ENCODE measurements at regions not wholly inside any gene's neighbourhood (a gene's known extent, or its start where the extent isn't known, plus 50 kb on each side); places are given as distances from the start of the nearest gene placed in this dataset.
"Not testable (repeated sequence)": the region's sequence is repeated elsewhere in the genome, so short reads cannot be mapped to it uniquely, and the experiment has no call there.

- intact Hi-C loops (cut with DNase I) = no loop called here
- no peak for ATAC-seq
- Histone ChIP-seq H3K36me3 (ENCODE audit: insufficient read depth in 1 of 2, low read depth in 1 of 2) (no peaks in the 10 kb centered on the region), H3K4me1 (no peaks in the 10 kb centered on the region), H3K27me3 (ENCODE audit: insufficient read depth in 3 of 3, low read length in 2 of 3) (no peaks in the 10 kb centered on the region), H3K9me3 (no peaks in the 10 kb centered on the region), H3K4me3 (no peak overlapping the region), H3K27ac (no peak overlapping the region)
- WGBS, 3 donors = 56 to 73% (median 61%) methylated on average over 1 of the region's 1 CpG
- TF ChIP-seq CTCF (IDR thresholded peaks at IDR 0.05) = no peak
- no peak for DNase-seq
These were observed 620.0 kb upstream of the LRFN5 start for GRCh38 chr14:40986655-40987054.

GRCh38 chr14:40985584-40985983, 621.1 kb upstream of the LRFN5 start:
- Histone ChIP-seq H3K27ac (no peak overlapping the region), H3K36me3 (ENCODE audit: insufficient read depth in 1 of 2, low read depth in 1 of 2) (no peaks in the 10 kb centered on the region), H3K27me3 (ENCODE audit: insufficient read depth in 3 of 3, low read length in 2 of 3) (no peaks in the 10 kb centered on the region), H3K4me3 (no peak overlapping the region), H3K4me1 (no peaks in the 10 kb centered on the region), H3K9me3 (no peaks in the 10 kb centered on the region)
- DNase-seq (no peak), ATAC-seq (no peak)
- intact Hi-C loops (cut with DNase I) = no loop called here
- WGBS, 3 donors = 56 to 75% (median 71%) methylated on average over 4 of the region's 4 CpGs
- TF ChIP-seq CTCF (IDR thresholded peaks at IDR 0.05) = no peak

DNA sequence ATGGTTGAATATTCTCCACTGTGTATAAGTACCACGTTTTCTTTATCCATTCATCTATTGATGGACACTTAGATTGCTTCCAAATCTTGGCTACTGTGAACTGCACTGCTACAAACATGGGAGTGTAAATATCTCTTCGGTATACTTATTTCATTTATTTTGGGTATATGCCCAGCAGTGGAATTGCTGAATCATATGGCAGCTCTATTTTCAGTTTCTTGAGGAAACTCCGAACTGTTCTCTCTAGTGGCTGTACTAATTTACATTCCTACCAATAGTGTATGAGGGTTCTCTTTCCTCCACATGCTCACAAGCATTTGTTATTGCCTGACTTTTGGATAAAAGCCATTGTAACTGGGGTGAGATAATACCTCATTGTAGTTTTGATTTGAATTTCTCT, 623.1 kb upstream of the LRFN5 start:
- no peak overlapping the region for H3K4me3 ChIP-seq

GRCh38 chr14:40981247-40981646, 625.4 kb upstream of the LRFN5 start:
- intact Hi-C loops (cut with DNase I) = no loop called here
- Histone ChIP-seq H3K4me1 (no peaks in the 10 kb centered on the region), H3K27ac (no peak overlapping the region), H3K4me3 (no peak overlapping the region), H3K36me3 (ENCODE audit: insufficient read depth in 1 of 2, low read depth in 1 of 2) (no peaks in the 10 kb centered on the region), H3K9me3 (no peaks in the 10 kb centered on the region), H3K27me3 (ENCODE audit: insufficient read depth in 3 of 3, low read length in 2 of 3) (no peaks in the 10 kb centered on the region)
- DNase-seq = no peak
- no peak for TF ChIP-seq CTCF (IDR thresholded peaks at IDR 0.05)
- no peak for ATAC-seq
- 69 to 82% (median 74%) methylated on average over 3 of the region's 3 CpGs for WGBS, 3 donors

More for the DNA sequence above, 623.1 kb upstream of the LRFN5 start:
- 37 to 41% (median 39%) methylated on average over 3 of the region's 3 CpGs for WGBS, 3 donors
- Histone ChIP-seq H3K27ac (no peak overlapping the region), H3K27me3 (ENCODE audit: insufficient read depth in 3 of 3, low read length in 2 of 3) (no peaks in the 10 kb centered on the region), H3K36me3 (ENCODE audit: insufficient read depth in 1 of 2, low read depth in 1 of 2) (no peaks in the 10 kb centered on the region), H3K4me1 (no peaks in the 10 kb centered on the region), H3K9me3 (no peaks in the 10 kb centered on the region)
- intact Hi-C loops (cut with DNase I) = no loop called here
- no peak for TF ChIP-seq CTCF (IDR thresholded peaks at IDR 0.05)
- no peak for ATAC-seq
- DNase-seq = no peak

DNA sequence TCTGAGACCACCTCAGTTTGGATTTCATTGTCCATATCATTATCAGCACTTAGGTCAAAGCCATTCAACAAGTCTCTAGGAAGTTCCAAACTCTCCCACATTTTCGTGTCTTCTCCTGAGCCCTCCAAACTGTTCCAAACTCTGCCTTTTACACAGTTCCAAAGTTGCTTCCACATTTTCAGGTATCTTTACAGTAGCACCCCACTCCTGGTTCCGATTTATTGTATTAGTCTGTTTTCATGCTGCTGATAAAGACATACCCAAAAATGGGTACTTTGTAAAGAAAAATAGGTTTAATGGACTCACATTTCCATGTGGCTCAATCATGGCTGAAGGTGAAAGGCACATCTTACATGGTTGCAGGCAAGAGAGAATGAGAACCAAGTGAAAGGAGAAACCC, 646.4 kb upstream of the LRFN5 start:
- 65 to 77% (median 65%) methylated on average over 2 of the region's 2 CpGs for WGBS, 3 donors
- H3K36me3 ChIP-seq (ENCODE audit: insufficient read depth in 1 of 2, low read depth in 1 of 2); ATAC-seq; H3K9me3 ChIP-seq; intact Hi-C loops (cut with DNase I); H3K4me1 ChIP-seq; DNase-seq; H3K4me3 ChIP-seq; H3K27ac ChIP-seq; H3K27me3 ChIP-seq (ENCODE audit: insufficient read depth in 3 of 3, low read length in 2 of 3): not testable (repeated sequence)
